Fibroblast of lung (primary cell): ENCODE measurements at regions not wholly inside any gene's neighbourhood (a gene's known extent, or its start where the extent isn't known, plus 50 kb on each side); places are given as distances from the start of the nearest gene placed in this dataset.

ENCODE experiments used
- DNase-seq, 2 donors: peaks; one replicate each; pipeline versions ENCODE4 v3.0.0 to v3.0.0-alpha.2; 2010; ENCODE audit warnings: low read depth in 2 of 2
- H2AFZ ChIP-seq: 2 replicates; pipeline ENCODE4 v1.5.1; 2012; ENCODE audit warnings: low read length, control low read depth, inconsistent platforms
- H3K27ac ChIP-seq: 2 replicates; pipeline ENCODE4 v1.5.1; 2011; ENCODE audit warnings: low read length, control low read depth; ENCODE audit not compliant: insufficient read depth
- H3K27me3 ChIP-seq: 2 replicates; pipeline ENCODE4 v1.5.1; 2011; ENCODE audit warnings: mild to moderate bottlenecking, low read length; ENCODE audit not compliant: control insufficient read depth, insufficient read depth
- H3K36me3 ChIP-seq: 2 replicates; pipeline ENCODE4 v1.5.1; 2011; ENCODE audit warnings: low read length; ENCODE audit not compliant: control insufficient read depth, insufficient read depth
- H3K4me1 ChIP-seq: 2 replicates; pipeline ENCODE4 v1.5.1; 2011; ENCODE audit warnings: low read length; ENCODE audit not compliant: control insufficient read depth, insufficient read depth; ENCODE audit errors: extremely low read depth
- H3K4me2 ChIP-seq: 2 replicates; pipeline ENCODE4 v1.5.1; 2011; ENCODE audit warnings: low read length, control low read depth; ENCODE audit not compliant: insufficient read depth; ENCODE audit errors: extremely low read depth
- H3K4me3 ChIP-seq, 4 experiments: fragments of 200-600 bp in 1 of 4; sonication (generic) in 1 of 4; replicated peaks in 1 of 4; 2 replicates each; pipeline ENCODE4 v1.5.1; 2011 to 2016; ENCODE audit warnings: low read length in 4 of 4, low read depth in 3 of 4, mild to moderate bottlenecking in 3 of 4, control low read depth in 2 of 4, inconsistent platforms in 1 of 4, mixed read lengths in 1 of 4; ENCODE audit not compliant: insufficient read depth in 1 of 4; ENCODE audit errors: control extremely low read depth in 1 of 4
- H3K79me2 ChIP-seq: 2 replicates; pipeline ENCODE4 v1.5.1; 2012; ENCODE audit warnings: mild to moderate bottlenecking, low read length, inconsistent platforms; ENCODE audit not compliant: control insufficient read depth, insufficient read depth
- H3K9ac ChIP-seq: 2 replicates; pipeline ENCODE4 v1.5.1; 2011; ENCODE audit warnings: mild to moderate bottlenecking, low read length, control low read depth; ENCODE audit not compliant: insufficient read depth
- H3K9me3 ChIP-seq: 2 replicates; pipeline ENCODE4 v1.5.1; 2012; ENCODE audit warnings: low read depth, low read length; ENCODE audit not compliant: control insufficient read depth, insufficient read depth
- H4K20me1 ChIP-seq: 2 replicates; pipeline ENCODE4 v1.5.1; 2011; ENCODE audit warnings: low read length; ENCODE audit not compliant: control insufficient read depth, insufficient read depth; ENCODE audit errors: extremely low read depth
- CTCF ChIP-seq, 2 donors: IDR thresholded peaks in 1 of 2; conservative IDR thresholded peaks in 1 of 2; 1 replicate in 1 of 2; 2 replicates in 1 of 2; pipeline ENCODE4 v1.5.1; 2011 to 2012; ENCODE audit warnings: low read length in 2 of 2, control low read depth in 1 of 2, inconsistent platforms in 1 of 2, low read depth in 1 of 2, mild to moderate bottlenecking in 1 of 2
- EZH2 ChIP-seq: IDR thresholded peaks from 2 replicates; pipeline ENCODE4 v1.5.1; 2012; ENCODE audit warnings: low read length, control low read depth, mild to moderate bottlenecking; ENCODE audit errors: missing control alignments

GRCh38 chr12:47024463-47024862 is 55.0 kb upstream of the PCED1B start:
- H2AFZ ChIP-seq = no peak overlapping the region
- H3K9me3 ChIP-seq = no peaks in the 10 kb centered on the region
- no peaks in the 10 kb centered on the region for H3K36me3 ChIP-seq
- H3K4me3 ChIP-seq = no peak overlapping the region
- H4K20me1 ChIP-seq = no peaks in the 10 kb centered on the region
- H3K9ac ChIP-seq = no peak overlapping the region
- peaks cover 12% of the 10 kb centered on the region for H3K4me1 ChIP-seq
- no peak overlapping the region for H3K4me2 ChIP-seq
- peak in 1 of 2 donors; percentile 68 for DNase-seq
- TF ChIP-seq EZH2 = no peak
- no peak for TF ChIP-seq CTCF (conservative IDR thresholded peaks at IDR 0.05 in 1 of 2, IDR thresholded peaks at IDR 0.05 in 1 of 2; ENCODE audit: low read depth in 1 of 2, low read length in 2 of 2)
- H3K27me3 ChIP-seq = no peaks in the 10 kb centered on the region
- H3K79me2 ChIP-seq = no peaks in the 10 kb centered on the region
- no peak overlapping the region for H3K27ac ChIP-seq

- Histone ChIP-seq H3K27me3 (no peaks in the 10 kb centered on the region), H3K27ac (no peak overlapping the region), H2AFZ (no peak overlapping the region), H3K4me3 (no peak overlapping the region), H3K79me2 (no peaks in the 10 kb centered on the region), H3K36me3 (no peaks in the 10 kb centered on the region), H3K9me3 (no peaks in the 10 kb centered on the region), H3K4me1 (peaks cover 12% of the 10 kb centered on the region), H3K9ac (no peak overlapping the region), H3K4me2 (no peak overlapping the region), H4K20me1 (no peaks in the 10 kb centered on the region)
- DNase-seq = no peak
- no peak for TF ChIP-seq CTCF (conservative IDR thresholded peaks at IDR 0.05 in 1 of 2, IDR thresholded peaks at IDR 0.05 in 1 of 2; ENCODE audit: low read depth in 1 of 2, low read length in 2 of 2)
- TF ChIP-seq EZH2 = no peak
These were observed 54.1 kb upstream of the PCED1B start for GRCh38 chr12:47025349-47025748.

GRCh38 chr12:47025798-47026197 is 53.6 kb upstream of the PCED1B start:
- Histone ChIP-seq H2AFZ (no peak overlapping the region), H3K79me2 (no peaks in the 10 kb centered on the region), H3K27me3 (no peaks in the 10 kb centered on the region), H4K20me1 (no peaks in the 10 kb centered on the region), H3K4me3 (no peak overlapping the region), H3K9ac (no peak overlapping the region), H3K9me3 (no peaks in the 10 kb centered on the region), H3K36me3 (no peaks in the 10 kb centered on the region), H3K4me2 (no peak overlapping the region), H3K27ac (no peak overlapping the region), H3K4me1 (peaks cover 12% of the 10 kb centered on the region)
- no peak for DNase-seq
- TF ChIP-seq CTCF (conservative IDR thresholded peaks at IDR 0.05 in 1 of 2, IDR thresholded peaks at IDR 0.05 in 1 of 2; ENCODE audit: low read depth in 1 of 2, low read length in 2 of 2) = no peak
- TF ChIP-seq EZH2 = no peak
